Vagina (tissue), 2 donors: ENCODE measurements at regions not wholly inside any gene's neighbourhood (a gene's known extent, or its start where the extent isn't known, plus 50 kb on each side); places are given as distances from the start of the nearest gene placed in this dataset.

Experiments
- DNase-seq, 2 donors: peaks; one replicate each; pipeline ENCODE4 v3.0.0-alpha.2; 2017; ENCODE audit errors: extremely low spot score in 2 of 2
- H3K27ac ChIP-seq: fragments of 200-600 bp; sonication (generic); one replicate; pipeline ENCODE4 v1.5.1; 2019
- H3K27me3 ChIP-seq: fragments of 200-600 bp; sonication (generic); one replicate; pipeline ENCODE4 v1.5.1; 2019
- H3K36me3 ChIP-seq, 2 donors: fragments of 200-600 bp; sonication (generic); one replicate each; pipeline ENCODE4 v1.5.1; 2017 to 2019
- H3K4me1 ChIP-seq: fragments of 200-600 bp; sonication (generic); one replicate; pipeline ENCODE4 v1.5.1; 2019
- H3K4me3 ChIP-seq, 2 donors: fragments of 200-600 bp; sonication (generic); 1 replicate in 1 of 2; 2 replicates in 1 of 2; pipeline ENCODE4 v1.5.1; 2016 to 2019
- H3K9me3 ChIP-seq: fragments of 200-600 bp; sonication (generic); one replicate; pipeline ENCODE4 v1.5.1; 2019
- CTCF ChIP-seq, 3 experiments: fragments of 450-650 bp in 2 of 3; fragments of 200-600 bp in 1 of 3; sonication (generic) in 1 of 3; IDR thresholded peaks; one replicate each; pipeline ENCODE4 v1.5.1; 2017 to 2019; ENCODE audit warnings: antibody characterized with exemption in 3 of 3, mild to moderate bottlenecking in 2 of 3, moderate library complexity in 2 of 3
- POLR2A ChIP-seq, 2 donors: fragments of 450-650 bp; IDR thresholded peaks; one replicate each; pipeline ENCODE4 v1.6.1; 2017; ENCODE audit warnings: antibody characterized with exemption in 2 of 2, mild to moderate bottlenecking in 2 of 2, moderate library complexity in 2 of 2
- POLR2AphosphoS5 ChIP-seq, 2 donors: sonication (generic); formaldehyde crosslinking; IDR thresholded peaks; one replicate each; pipeline ENCODE4 v1.9.0; 2017; ENCODE audit warnings: antibody characterized with exemption in 2 of 2, mild to moderate bottlenecking in 2 of 2, low read depth in 1 of 2; ENCODE audit not compliant: insufficient read depth in 1 of 2
- intact Hi-C: fragments of 100-400 bp; cut with DNase I; formaldehyde crosslinking; loops from one replicate; pipeline ENCODE4 v1.15.1; 2023

DNA sequence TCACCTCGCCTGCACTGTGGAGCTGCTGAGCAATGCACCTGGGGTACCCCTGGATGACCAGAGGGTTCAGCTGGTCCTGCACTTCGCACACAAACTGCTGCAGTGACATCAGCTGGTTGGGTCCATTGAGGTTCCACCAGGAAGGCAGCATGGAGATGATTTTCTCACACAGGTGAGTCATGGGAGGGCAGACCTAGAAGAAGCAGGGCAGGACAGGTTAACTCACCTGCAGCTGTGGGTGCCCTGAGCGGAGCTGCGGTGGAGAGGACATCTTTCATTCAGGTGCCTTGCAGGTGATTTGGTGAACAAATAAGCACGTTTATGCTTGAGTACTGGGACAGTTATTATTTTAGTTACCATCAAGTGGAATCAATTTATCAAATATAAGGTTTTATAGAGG lies 73.6 kb downstream of the CTSL start:
- DNase-seq, result no peak
- H3K27me3 ChIP-seq, result no peaks in the 10 kb centered on the region
- H3K4me1 ChIP-seq, result no peaks in the 10 kb centered on the region
- no peak overlapping the region for H3K27ac ChIP-seq
- TF ChIP-seq POLR2A (IDR thresholded peaks at IDR 0.05) (no peak), POLR2AphosphoS5 (IDR thresholded peaks at IDR 0.05; ENCODE audit: insufficient read depth in 1 of 2, low read depth in 1 of 2) (no peak), CTCF (IDR thresholded peaks at IDR 0.05) (no peak)
- intact Hi-C loops, result no loop called here
- no peaks in the 10 kb centered on the region for H3K9me3 ChIP-seq
- H3K4me3 ChIP-seq, result no peak overlapping the region
- H3K36me3 ChIP-seq, result no peaks in the 10 kb centered on the region

DNA sequence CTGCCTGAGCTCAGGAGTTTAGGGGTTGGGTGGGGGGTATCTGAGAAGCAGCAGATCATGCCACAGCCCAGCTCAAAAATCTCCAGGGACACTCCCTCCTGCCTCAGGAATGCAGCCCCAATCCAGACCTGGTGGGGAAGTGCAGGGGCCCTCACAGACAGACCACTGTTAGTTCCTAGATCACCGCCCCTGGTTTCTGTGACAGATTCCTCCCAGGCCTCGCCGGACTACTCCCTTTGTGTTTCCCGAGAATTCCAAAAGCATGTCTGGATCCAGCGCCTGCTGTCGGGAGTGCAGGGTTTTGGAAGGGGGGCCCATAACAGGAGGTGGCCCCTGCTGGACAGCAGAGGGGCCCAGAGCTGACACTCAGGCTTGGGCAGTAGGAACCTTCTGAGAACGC lies 74.5 kb downstream of the CTSL start:
- H3K4me1 ChIP-seq, result no peaks in the 10 kb centered on the region
- H3K4me3 ChIP-seq, result no peak overlapping the region
- no peak for DNase-seq
- TF ChIP-seq POLR2AphosphoS5 (IDR thresholded peaks at IDR 0.05; ENCODE audit: insufficient read depth in 1 of 2, low read depth in 1 of 2), result no peak
- no peak for TF ChIP-seq CTCF (IDR thresholded peaks at IDR 0.05)
- TF ChIP-seq POLR2A (IDR thresholded peaks at IDR 0.05), result no peak
- no peak overlapping the region for H3K27ac ChIP-seq
- no peaks in the 10 kb centered on the region for H3K36me3 ChIP-seq
- no peaks in the 10 kb centered on the region for H3K9me3 ChIP-seq
- no peaks in the 10 kb centered on the region for H3K27me3 ChIP-seq
- intact Hi-C loops, result no loop called here

DNA sequence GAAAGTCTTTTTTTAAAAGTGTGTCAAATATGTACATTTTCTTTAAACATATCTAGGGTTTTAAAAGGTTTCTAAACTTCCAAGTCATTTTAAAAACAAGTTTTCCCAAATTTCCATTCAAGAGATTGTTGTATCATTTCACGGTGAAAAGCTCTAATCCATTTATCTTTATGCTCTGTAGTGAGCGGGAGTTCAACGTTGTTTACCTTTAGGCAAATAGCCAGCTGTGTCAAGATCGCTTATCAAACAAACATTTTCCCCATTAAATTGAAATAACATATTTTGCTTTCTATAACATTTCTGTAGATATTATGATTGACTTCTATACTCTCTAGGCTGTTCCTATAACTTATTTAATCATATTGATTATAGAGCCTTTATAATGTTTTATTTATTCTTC lies 75.1 kb downstream of the CTSL start:
- no peak for DNase-seq
- Histone ChIP-seq H3K9me3 (no peaks in the 10 kb centered on the region), H3K36me3 (no peaks in the 10 kb centered on the region), H3K27me3 (no peaks in the 10 kb centered on the region), H3K27ac (no peak overlapping the region), H3K4me1 (no peaks in the 10 kb centered on the region), H3K4me3 (no peak overlapping the region)
- TF ChIP-seq POLR2AphosphoS5 (IDR thresholded peaks at IDR 0.05; ENCODE audit: insufficient read depth in 1 of 2, low read depth in 1 of 2), result no peak
- TF ChIP-seq CTCF (IDR thresholded peaks at IDR 0.05), result no peak
- no peak for TF ChIP-seq POLR2A (IDR thresholded peaks at IDR 0.05)
- intact Hi-C loops, result no loop called here

- DNase-seq, result no peak
- Histone ChIP-seq H3K4me1 (no peaks in the 10 kb centered on the region), H3K9me3 (no peaks in the 10 kb centered on the region), H3K4me3 (no peak overlapping the region), H3K27ac (no peak overlapping the region), H3K36me3 (no peaks in the 10 kb centered on the region), H3K27me3 (no peaks in the 10 kb centered on the region)
- intact Hi-C loops, result no loop called here
- TF ChIP-seq POLR2A (IDR thresholded peaks at IDR 0.05) (no peak), CTCF (IDR thresholded peaks at IDR 0.05) (no peak), POLR2AphosphoS5 (IDR thresholded peaks at IDR 0.05; ENCODE audit: insufficient read depth in 1 of 2, low read depth in 1 of 2) (no peak)
Observed at GRCh38 chr9:87803166-87803565, 77.2 kb downstream of the CTSL start.

GRCh38 chr9:87803623-87804345 lies 77.9 kb downstream of the CTSL start:
- H3K36me3 ChIP-seq, result no peaks in the 10 kb centered on the region
- H3K4me1 ChIP-seq, result no peaks in the 10 kb centered on the region
- H3K9me3 ChIP-seq, result no peaks in the 10 kb centered on the region
- no peak overlapping the region for H3K4me3 ChIP-seq
- no peak for TF ChIP-seq POLR2A (IDR thresholded peaks at IDR 0.05)
- TF ChIP-seq CTCF (IDR thresholded peaks at IDR 0.05), result no peak
- TF ChIP-seq POLR2AphosphoS5 (IDR thresholded peaks at IDR 0.05; ENCODE audit: insufficient read depth in 1 of 2, low read depth in 1 of 2), result no peak
- intact Hi-C loops, result no loop called here
- no peak overlapping the region for H3K27ac ChIP-seq
- DNase-seq, result no peak
- no peaks in the 10 kb centered on the region for H3K27me3 ChIP-seq
